Brain microvascular endothelial cell (primary cell): ENCODE measurements at regions not wholly inside any gene's neighbourhood (a gene's known extent, or its start where the extent isn't known, plus 50 kb on each side); places are given as distances from the start of the nearest gene placed in this dataset.

Source experiments
- DNase-seq: peaks from one replicate; pipeline ENCODE4 v3.0.0-alpha.2; 2020
- H3K27ac ChIP-seq: fragments of 250-450 bp; sonication (Bioruptor Pico); 2 replicates; pipeline ENCODE4 v1.5.1; 2020; ENCODE audit warnings: mild to moderate bottlenecking, moderate library complexity
- H3K27me3 ChIP-seq: fragments of 250-450 bp; sonication (Bioruptor Pico); replicated peaks from 2 replicates; pipeline ENCODE4 v1.5.1; 2020; ENCODE audit warnings: mild to moderate bottlenecking
- H3K36me3 ChIP-seq: fragments of 250-450 bp; sonication (Bioruptor Pico); replicated peaks from 2 replicates; pipeline ENCODE4 v1.5.1; 2020; ENCODE audit warnings: mild to moderate bottlenecking
- H3K4me3 ChIP-seq: 2 replicates; pipeline ENCODE4 v1.5.1; 2011; ENCODE audit warnings: low read depth, mild to moderate bottlenecking, control low read depth, low read length, moderate library complexity
- in situ Hi-C: cut with HindIII; loops from 2 replicates; pipeline ENCODE4 v1.10.0; 2017; ENCODE audit warnings: low sequenced_read_pairs, low pct_ligation_motif_present
- TF ChIP-seq, protein P1 (sequence below): IDR thresholded peaks from 2 replicates; pipeline ENCODE4 v1.5.1; 2011; ENCODE audit warnings: low read depth, mild to moderate bottlenecking, moderate library complexity, low read length, control low read depth, inconsistent platforms; ENCODE audit errors: missing control alignments

DNA sequence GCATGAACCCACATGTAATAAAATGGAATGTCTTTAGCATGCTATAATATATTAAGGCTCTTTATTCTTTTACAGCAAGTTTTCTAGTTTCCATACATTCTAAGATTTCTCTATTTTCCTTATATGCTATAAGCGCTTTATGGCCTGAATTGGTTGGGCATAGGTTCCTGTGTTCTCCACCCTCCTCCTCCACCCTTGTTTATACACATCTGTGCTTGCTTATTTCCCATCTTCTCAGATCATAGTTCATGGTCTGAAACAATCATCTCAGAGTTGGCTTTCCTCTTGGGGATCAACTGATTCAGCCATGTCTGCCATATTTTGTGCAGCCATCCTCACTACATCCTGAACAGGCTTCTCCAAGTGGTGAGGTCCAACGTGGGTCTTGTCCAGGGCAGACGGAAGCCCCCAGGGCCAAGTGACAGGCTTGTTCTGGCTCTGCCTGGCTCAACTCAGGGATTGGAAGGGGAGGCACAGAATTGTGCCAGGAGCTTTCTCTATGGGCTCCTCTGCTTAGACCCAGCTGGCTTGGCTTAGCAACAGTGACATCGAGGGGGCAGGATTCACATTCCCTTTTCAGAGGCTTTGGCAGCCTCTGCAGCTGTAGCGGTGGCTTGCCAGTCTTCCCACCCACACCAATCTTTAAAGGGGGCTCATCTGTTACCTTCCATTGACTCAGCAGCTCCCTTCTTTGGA is 327.3 kb downstream of the PTEN start:
- no peak overlapping the region for H3K27ac ChIP-seq
- H3K27me3 ChIP-seq, result no peaks in the 10 kb centered on the region
- TF ChIP-seq, protein P1, sequence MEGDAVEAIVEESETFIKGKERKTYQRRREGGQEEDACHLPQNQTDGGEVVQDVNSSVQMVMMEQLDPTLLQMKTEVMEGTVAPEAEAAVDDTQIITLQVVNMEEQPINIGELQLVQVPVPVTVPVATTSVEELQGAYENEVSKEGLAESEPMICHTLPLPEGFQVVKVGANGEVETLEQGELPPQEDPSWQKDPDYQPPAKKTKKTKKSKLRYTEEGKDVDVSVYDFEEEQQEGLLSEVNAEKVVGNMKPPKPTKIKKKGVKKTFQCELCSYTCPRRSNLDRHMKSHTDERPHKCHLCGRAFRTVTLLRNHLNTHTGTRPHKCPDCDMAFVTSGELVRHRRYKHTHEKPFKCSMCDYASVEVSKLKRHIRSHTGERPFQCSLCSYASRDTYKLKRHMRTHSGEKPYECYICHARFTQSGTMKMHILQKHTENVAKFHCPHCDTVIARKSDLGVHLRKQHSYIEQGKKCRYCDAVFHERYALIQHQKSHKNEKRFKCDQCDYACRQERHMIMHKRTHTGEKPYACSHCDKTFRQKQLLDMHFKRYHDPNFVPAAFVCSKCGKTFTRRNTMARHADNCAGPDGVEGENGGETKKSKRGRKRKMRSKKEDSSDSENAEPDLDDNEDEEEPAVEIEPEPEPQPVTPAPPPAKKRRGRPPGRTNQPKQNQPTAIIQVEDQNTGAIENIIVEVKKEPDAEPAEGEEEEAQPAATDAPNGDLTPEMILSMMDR, result no peak
- no peak for DNase-seq
- in situ Hi-C loops, result no loop called here
- H3K36me3 ChIP-seq, result no peaks in the 10 kb centered on the region
- no peak overlapping the region for H3K4me3 ChIP-seq

DNA sequence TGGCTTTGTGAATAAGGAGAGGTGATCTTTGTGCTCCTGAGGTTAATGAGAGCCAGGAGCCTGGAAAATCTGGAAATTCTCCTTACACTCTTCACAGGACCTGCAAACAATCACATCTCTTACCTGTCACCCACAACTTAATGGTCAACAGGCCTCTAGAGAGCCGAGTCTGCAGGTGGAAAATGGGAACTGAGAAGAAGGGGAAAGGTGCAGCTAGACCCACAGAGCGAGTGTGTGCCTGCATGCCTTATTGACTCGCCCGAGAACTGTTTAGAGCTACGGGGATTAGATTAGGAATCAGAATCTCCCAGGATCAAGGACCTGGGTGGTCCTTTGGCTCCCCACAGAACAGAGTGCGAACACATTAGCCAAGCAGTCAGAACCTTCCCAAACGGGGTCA is 329.6 kb downstream of the PTEN start:
- TF ChIP-seq, protein P1, result no peak

DNA sequence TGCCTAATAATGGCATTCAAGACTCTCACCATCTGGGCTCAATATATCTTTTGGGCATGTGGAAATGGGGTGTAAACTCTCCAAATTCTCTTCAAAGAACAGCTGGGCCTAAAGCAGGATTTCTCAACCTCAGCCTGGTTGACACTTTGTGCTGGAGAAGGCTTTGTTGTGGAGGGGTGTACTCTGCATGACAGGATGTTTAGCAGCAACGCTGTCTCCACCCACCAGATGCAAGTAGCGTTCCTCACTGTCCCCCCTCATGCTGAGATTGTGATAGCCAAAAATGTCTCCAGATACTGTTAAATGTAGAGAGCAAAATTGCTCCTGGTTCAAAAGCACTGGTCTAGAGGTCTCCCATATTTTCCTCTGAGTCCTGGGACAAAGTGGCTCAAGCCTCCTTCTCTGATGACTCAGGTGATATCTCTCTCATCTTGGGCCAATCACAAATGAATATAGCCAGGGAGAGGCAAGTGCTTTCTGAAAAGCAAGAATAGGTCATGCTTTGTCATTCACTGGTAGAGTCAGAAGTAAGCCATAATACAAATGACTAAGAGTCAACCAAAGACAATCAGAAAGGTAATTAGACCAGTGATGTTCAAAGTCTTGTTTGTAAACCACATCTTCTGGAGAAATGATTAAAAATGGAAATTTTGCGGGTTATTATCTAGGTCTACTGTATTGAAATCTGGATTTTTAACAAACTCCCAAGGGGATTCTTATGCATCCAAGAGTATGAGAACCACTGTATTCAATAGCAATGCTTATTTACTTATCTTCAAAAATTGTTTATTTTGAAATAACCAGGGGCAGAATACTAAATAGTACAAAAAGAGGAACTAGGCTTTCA is 330.8 kb downstream of the PTEN start:
- DNase-seq, result no peak
- Histone ChIP-seq H3K27me3 (no peaks in the 10 kb centered on the region), H3K36me3 (no peaks in the 10 kb centered on the region), H3K27ac (no peak overlapping the region), H3K4me3 (no peak overlapping the region)
- in situ Hi-C loops, result no loop called here
- TF ChIP-seq, protein P1, result no peak

More for the DNA sequence above, 329.6 kb downstream of the PTEN start:
- no peak for DNase-seq
- Histone ChIP-seq H3K27ac (no peak overlapping the region), H3K27me3 (no peaks in the 10 kb centered on the region), H3K4me3 (no peak overlapping the region), H3K36me3 (no peaks in the 10 kb centered on the region)
- in situ Hi-C loops, result no loop called here

DNA sequence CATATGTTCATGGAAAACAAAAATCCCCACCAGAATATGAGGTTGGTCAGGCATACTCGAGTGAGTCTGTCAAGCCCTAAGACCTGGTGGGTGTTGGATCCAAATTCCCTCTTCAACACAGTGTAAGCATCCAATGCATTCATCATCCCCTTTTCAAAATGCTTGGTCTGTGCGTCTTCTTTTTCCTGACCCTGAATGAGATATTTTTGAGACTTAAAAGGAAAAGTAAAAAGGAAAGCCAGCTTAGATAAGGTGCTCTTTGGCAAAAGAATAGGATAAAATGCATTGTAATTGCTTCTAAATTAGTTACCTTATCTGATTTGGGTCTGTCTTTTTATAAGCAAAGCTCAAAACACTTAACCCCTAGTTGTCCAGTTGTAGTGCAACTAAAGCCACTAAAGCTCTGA is 331.5 kb downstream of the PTEN start:
- H3K27ac ChIP-seq, result no peak overlapping the region
- no peak for DNase-seq
- no peaks in the 10 kb centered on the region for H3K36me3 ChIP-seq
- TF ChIP-seq, protein P1, result no peak
- in situ Hi-C loops, result no loop called here
- H3K27me3 ChIP-seq, result no peaks in the 10 kb centered on the region
- H3K4me3 ChIP-seq, result no peak overlapping the region

DNA sequence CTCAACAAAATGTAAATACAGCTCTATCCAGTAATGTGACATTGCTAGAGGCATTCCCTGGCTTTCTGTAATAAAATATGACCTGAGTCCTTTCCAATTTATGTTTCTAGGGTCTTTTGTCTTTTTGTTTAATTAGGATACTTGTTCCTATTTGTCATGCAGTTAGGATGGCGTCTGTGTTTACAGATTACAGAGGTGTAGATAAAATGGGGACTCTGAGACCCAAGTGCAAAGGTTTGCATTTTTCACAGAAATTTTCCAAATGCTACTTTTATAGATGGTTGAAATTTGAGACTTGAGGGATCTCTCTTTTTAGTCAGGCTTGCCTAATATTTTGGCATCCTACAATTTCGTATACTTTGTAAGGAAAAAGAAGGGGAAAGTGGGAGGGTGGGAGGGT is 332.4 kb downstream of the PTEN start:
- Histone ChIP-seq H3K36me3 (no peaks in the 10 kb centered on the region), H3K27ac (no peak overlapping the region), H3K4me3 (no peak overlapping the region), H3K27me3 (no peaks in the 10 kb centered on the region)
- no peak for DNase-seq
- in situ Hi-C loops, result no loop called here
- TF ChIP-seq, protein P1, result no peak
